ENCODE measurements at regions not wholly inside any gene's neighbourhood (a gene's known extent, or its start where the extent isn't known, plus 50 kb on each side); places are given as distances from the start of the nearest gene placed in this dataset.
A peak's percentile ranks its signal among the peaks of the same experiment; 100 is the strongest.

- no peak for DNase-seq
Observed at GRCh38 chr18:29137773-29138495, 961.0 kb upstream of the CDH2 start.

- DNase-seq: peak; percentile 8
Observed at GRCh38 chr18:29123706-29124530, 947.0 kb upstream of the CDH2 start.

GRCh38 chr18:29104671-29105070 is 927.7 kb upstream of the CDH2 start:
- no peak for DNase-seq

- DNase-seq: no peak
Observed at GRCh38 chr18:29104227-29104626, 927.3 kb upstream of the CDH2 start.

- peak; percentile 93 for DNase-seq
Observed at GRCh38 chr18:29096079-29096770, 919.3 kb upstream of the CDH2 start.

- DNase-seq: peak; percentile 77
Observed at GRCh38 chr18:29087616-29088246, 910.8 kb upstream of the CDH2 start.

GRCh38 chr18:29084120-29084519 is 907.2 kb upstream of the CDH2 start:
- DNase-seq: no peak

- DNase-seq: no peak
Observed at GRCh38 chr18:29083545-29083944, 906.6 kb upstream of the CDH2 start.

- DNase-seq: no peak
Observed at GRCh38 chr18:29080946-29081345, 904.0 kb upstream of the CDH2 start.

- no peak for DNase-seq
Observed at GRCh38 chr18:29078273-29078672, 901.3 kb upstream of the CDH2 start.

- DNase-seq: no peak
Observed at GRCh38 chr18:29077344-29077743, 900.4 kb upstream of the CDH2 start.

GRCh38 chr18:29076645-29077044 is 899.7 kb upstream of the CDH2 start:
- no peak for DNase-seq

- no peak for DNase-seq
Observed at GRCh38 chr18:29074147-29074546, 897.2 kb upstream of the CDH2 start.

GRCh38 chr18:29071869-29072268 is 894.9 kb upstream of the CDH2 start:
- DNase-seq: no peak

GRCh38 chr18:29063346-29063745 is 886.4 kb upstream of the CDH2 start:
- no peak for DNase-seq

GRCh38 chr18:29062921-29063320 is 886.0 kb upstream of the CDH2 start:
- no peak for DNase-seq

- peak; percentile 47 for DNase-seq
Observed at GRCh38 chr18:29060349-29060748, 883.4 kb upstream of the CDH2 start.

- DNase-seq: no peak
Observed at GRCh38 chr18:29057703-29058102, 880.8 kb upstream of the CDH2 start.

GRCh38 chr18:29056800-29057199 is 879.9 kb upstream of the CDH2 start:
- no peak for DNase-seq

GRCh38 chr18:29041976-29042375 is 865.0 kb upstream of the CDH2 start:
- no peak for DNase-seq

- no peak for DNase-seq
Observed at GRCh38 chr18:29034113-29034856, 857.4 kb upstream of the CDH2 start.

GRCh38 chr18:29028560-29028959 is 851.6 kb upstream of the CDH2 start:
- DNase-seq: no peak

- no peak for DNase-seq
Observed at GRCh38 chr18:29018976-29019375, 842.0 kb upstream of the CDH2 start.
